Erythroblast (primary cell): ENCODE measurements at regions not wholly inside any gene's neighbourhood (a gene's known extent, or its start where the extent isn't known, plus 50 kb on each side); places are given as distances from the start of the nearest gene placed in this dataset.
"Not testable (repeated sequence)": the region's sequence is repeated elsewhere in the genome, so short reads cannot be mapped to it uniquely, and the experiment has no call there.

ENCODE experiments used
- GATA1 ChIP-seq: IDR thresholded peaks from 2 replicates; pipeline ENCODE4 v1.6.1; 2011; ENCODE audit warnings: low read depth, mild to moderate bottlenecking, control low read depth, low read length, moderate library complexity
- POLR2A ChIP-seq: IDR thresholded peaks from 2 replicates; pipeline ENCODE4 v1.6.1; 2011; ENCODE audit warnings: mild to moderate bottlenecking, low read length

DNA sequence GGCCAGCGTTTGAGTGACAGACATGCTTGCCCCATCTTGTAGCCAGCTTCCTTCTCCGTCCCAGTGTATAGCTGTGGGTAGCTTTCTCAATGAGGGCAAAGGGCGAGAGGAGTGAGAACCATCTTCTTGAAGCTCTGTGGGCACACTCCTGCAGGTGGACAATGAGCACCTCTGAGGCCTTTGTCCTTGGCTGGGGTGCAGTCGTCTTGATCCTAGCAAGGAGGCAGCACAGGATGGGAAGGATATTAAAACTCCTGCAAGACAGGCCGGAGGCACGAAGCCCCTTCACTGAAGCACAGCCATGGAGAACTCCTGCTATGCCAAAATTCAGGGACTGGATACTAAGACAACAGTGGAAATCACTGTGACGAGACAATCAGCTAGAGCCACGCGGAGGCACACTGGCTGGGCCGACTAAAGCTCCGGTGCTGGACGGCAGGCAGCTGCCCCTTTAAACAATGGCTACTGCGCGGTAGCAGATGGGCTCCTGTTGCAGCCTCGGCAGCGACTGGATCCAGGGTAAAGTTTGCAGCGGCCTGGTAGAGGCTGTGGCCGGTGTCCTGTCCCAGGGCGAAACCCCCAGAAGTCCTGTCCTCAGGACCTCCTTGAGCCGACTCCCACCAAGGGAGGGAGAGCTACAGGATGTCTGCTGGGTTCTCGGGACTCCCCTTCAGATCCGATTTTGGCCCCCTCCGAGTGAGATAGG is 159.0 kb upstream of the ZNF337 start:
- not testable (repeated sequence) for TF ChIP-seq POLR2A, GATA1
